Tibial artery (tissue), 4 donors: ENCODE measurements at regions not wholly inside any gene's neighbourhood (a gene's known extent, or its start where the extent isn't known, plus 50 kb on each side); places are given as distances from the start of the nearest gene placed in this dataset.
"Not testable (repeated sequence)": the region's sequence is repeated elsewhere in the genome, so short reads cannot be mapped to it uniquely, and the experiment has no call there.

Source experiments
- DNase-seq, 2 donors: peaks; one replicate each; pipeline ENCODE4 v3.0.0-alpha.2; 2019
- H3K27ac ChIP-seq, 2 donors: fragments of 200-600 bp; sonication (generic) in 1 of 2; 1 replicate in 1 of 2; 2 replicates in 1 of 2; pipeline ENCODE4 v1.5.1; 2018 to 2019; ENCODE audit warnings: mild to moderate bottlenecking in 1 of 2
- H3K27me3 ChIP-seq, 2 donors: fragments of 200-600 bp; sonication (generic) in 1 of 2; one replicate each; pipeline versions ENCODE4 v1.5.1 to v1.6.0; 2016 to 2019
- H3K36me3 ChIP-seq, 3 donors: fragments of 200-600 bp; sonication (generic) in 2 of 3; one replicate each; pipeline ENCODE4 v1.5.1; 2016 to 2019; ENCODE audit warnings: mild to moderate bottlenecking in 2 of 3
- H3K4me1 ChIP-seq, 4 donors: fragments of 200-600 bp; sonication (generic) in 2 of 4; 1 replicate in 3 of 4; 2 replicates in 1 of 4; pipeline ENCODE4 v1.5.1; 2016 to 2019
- H3K4me3 ChIP-seq, 2 donors: fragments of 200-600 bp; sonication (generic) in 1 of 2; 1 replicate in 1 of 2; 2 replicates in 1 of 2; pipeline ENCODE4 v1.5.1; 2018 to 2019; ENCODE audit warnings: mild to moderate bottlenecking in 2 of 2
- H3K9me3 ChIP-seq, 3 donors: fragments of 200-600 bp; sonication (generic) in 1 of 3; one replicate each; pipeline ENCODE4 v1.5.1; 2016 to 2019
- CTCF ChIP-seq, 2 experiments: fragments of 200-600 bp in 1 of 2; fragments of 450-650 bp in 1 of 2; IDR thresholded peaks; one replicate each; pipeline ENCODE4 v1.5.1; 2017 to 2019; ENCODE audit warnings: antibody characterized with exemption in 2 of 2, mild to moderate bottlenecking in 1 of 2, moderate library complexity in 1 of 2
- intact Hi-C: fragments of 100-400 bp; cut with DNase I; formaldehyde crosslinking; loops from one replicate; pipeline ENCODE4 v1.15.0; 2023; ENCODE audit warnings: low total_unique reads

GRCh38 chrX:46202733-46203514 is 342.3 kb downstream of the ZNF674 start:
- intact Hi-C loops, result no loop called here
- Histone ChIP-seq H3K27ac (no peak overlapping the region), H3K4me1 (peaks cover 0 to 2% (median 0%) of the 10 kb centered on the region in 4 donors), H3K4me3 (no peak overlapping the region), H3K36me3 (no peaks in the 10 kb centered on the region), H3K27me3 (no peaks in the 10 kb centered on the region), H3K9me3 (no peaks in the 10 kb centered on the region)
- no peak for DNase-seq
- no peak for TF ChIP-seq CTCF (IDR thresholded peaks at IDR 0.05)

GRCh38 chrX:46200413-46200812 is 344.8 kb downstream of the ZNF674 start:
- intact Hi-C loops, result no loop called here
- Histone ChIP-seq H3K4me1 (no peaks in the 10 kb centered on the region), H3K9me3 (no peaks in the 10 kb centered on the region), H3K27ac (no peak overlapping the region), H3K27me3 (no peaks in the 10 kb centered on the region), H3K36me3 (no peaks in the 10 kb centered on the region), H3K4me3 (no peak overlapping the region)
- TF ChIP-seq CTCF (IDR thresholded peaks at IDR 0.05), result no peak
- DNase-seq, result no peak

GRCh38 chrX:46198858-46199257 is 346.4 kb downstream of the ZNF674 start:
- Histone ChIP-seq H3K27me3 (no peaks in the 10 kb centered on the region), H3K27ac (no peak overlapping the region), H3K36me3 (no peaks in the 10 kb centered on the region), H3K9me3 (peaks cover 0 to 10% (median 7%) of the 10 kb centered on the region in 3 donors), H3K4me1 (no peaks in the 10 kb centered on the region), H3K4me3 (no peak overlapping the region)
- DNase-seq, result no peak
- TF ChIP-seq CTCF (IDR thresholded peaks at IDR 0.05), result no peak
- intact Hi-C loops, result no loop called here

GRCh38 chrX:46186811-46187106 is 358.5 kb downstream of the ZNF674 start:
- H3K27me3 ChIP-seq, DNase-seq, H3K27ac ChIP-seq, H3K4me1 ChIP-seq, H3K4me3 ChIP-seq, H3K9me3 ChIP-seq, H3K36me3 ChIP-seq, intact Hi-C loops: not testable (repeated sequence)

- no peak overlapping the region for H3K27ac ChIP-seq
- TF ChIP-seq CTCF (IDR thresholded peaks at IDR 0.05), result no peak
These were observed 359.1 kb downstream of the ZNF674 start for GRCh38 chrX:46185923-46186810.

GRCh38 chrX:46184749-46185148 is 360.5 kb downstream of the ZNF674 start:
- Histone ChIP-seq H3K4me1 (peaks cover 0 to 5% (median 0%) of the 10 kb centered on the region in 4 donors), H3K27ac (no peak overlapping the region), H3K27me3 (no peaks in the 10 kb centered on the region), H3K4me3 (no peak overlapping the region), H3K9me3 (no peaks in the 10 kb centered on the region), H3K36me3 (no peaks in the 10 kb centered on the region)
- DNase-seq, result no peak
- intact Hi-C loops, result no loop called here
- no peak for TF ChIP-seq CTCF (IDR thresholded peaks at IDR 0.05)

More at GRCh38 chrX:46185923-46186810, 359.1 kb downstream of the ZNF674 start:
- Histone ChIP-seq H3K4me3 (no peak overlapping the region), H3K27me3 (no peaks in the 10 kb centered on the region), H3K9me3 (no peaks in the 10 kb centered on the region), H3K4me1 (no peaks in the 10 kb centered on the region), H3K36me3 (no peaks in the 10 kb centered on the region)
- no peak for DNase-seq
- intact Hi-C loops, result no loop called here
